Retina (tissue), 1 donor: ENCODE measurements at regions not wholly inside any gene's neighbourhood (a gene's known extent, or its start where the extent isn't known, plus 50 kb on each side); places are given as distances from the start of the nearest gene placed in this dataset.

Experiments
- DNase-seq: peaks from one replicate; pipeline ENCODE4 v3.0.0-alpha.2; 2016

- DNase-seq = peak; percentile 28
Measured at GRCh38 chr3:176697284-176697889, 499.9 kb downstream of the TBL1XR1 start.

- DNase-seq = no peak
Measured at GRCh38 chr3:176696816-176697215, 500.5 kb downstream of the TBL1XR1 start.

- DNase-seq = peak; percentile 13
Measured at GRCh38 chr3:176692966-176693785, 504.1 kb downstream of the TBL1XR1 start.

- peak; percentile 50 for DNase-seq
Measured at GRCh38 chr3:176692199-176692965, 504.9 kb downstream of the TBL1XR1 start.

- peak; percentile 57 for DNase-seq
Measured at GRCh38 chr3:176690083-176690869, 507.0 kb downstream of the TBL1XR1 start.

GRCh38 chr3:176687754-176688153, 509.5 kb downstream of the TBL1XR1 start:
- DNase-seq = no peak

GRCh38 chr3:176683382-176683781, 513.9 kb downstream of the TBL1XR1 start:
- no peak for DNase-seq

- DNase-seq = peak; percentile 47
Measured at GRCh38 chr3:176663837-176664831, 533.1 kb downstream of the TBL1XR1 start.

GRCh38 chr3:176663387-176663786, 533.9 kb downstream of the TBL1XR1 start:
- DNase-seq = no peak

- no peak for DNase-seq
Measured at GRCh38 chr3:176661432-176661964, 535.8 kb downstream of the TBL1XR1 start.

GRCh38 chr3:176655404-176656094, 541.7 kb downstream of the TBL1XR1 start:
- DNase-seq = no peak

- no peak for DNase-seq
Measured at GRCh38 chr3:176651622-176652021, 545.7 kb downstream of the TBL1XR1 start.

- no peak for DNase-seq
Measured at GRCh38 chr3:176650478-176650877, 546.8 kb downstream of the TBL1XR1 start.

- DNase-seq = no peak
Measured at GRCh38 chr3:176647987-176648386, 549.3 kb downstream of the TBL1XR1 start.

GRCh38 chr3:176633511-176633910, 563.8 kb downstream of the TBL1XR1 start:
- DNase-seq = no peak

- no peak for DNase-seq
Measured at GRCh38 chr3:176632925-176633324, 564.4 kb downstream of the TBL1XR1 start.

- no peak for DNase-seq
Measured at GRCh38 chr3:176631165-176631564, 566.1 kb downstream of the TBL1XR1 start.

GRCh38 chr3:176628101-176628639, 569.1 kb downstream of the TBL1XR1 start:
- no peak for DNase-seq

- DNase-seq = no peak
Measured at GRCh38 chr3:176623468-176624150, 573.7 kb downstream of the TBL1XR1 start.

- DNase-seq = no peak
Measured at GRCh38 chr3:176619833-176620232, 577.4 kb downstream of the TBL1XR1 start.
